Common myeloid progenitor, CD34-positive (primary cell): ENCODE measurements at regions not wholly inside any gene's neighbourhood (a gene's known extent, or its start where the extent isn't known, plus 50 kb on each side); places are given as distances from the start of the nearest gene placed in this dataset.

Experiments used
- CTCF ChIA-PET: fragments of 350-600 bp; sonication (Branson Sonifier 250); formaldehyde crosslinking; loops from one replicate; lab custom pipeline; 2021; ENCODE audit warnings: antibody characterized with exemption; lab: Charles Lee
- POLR2A ChIA-PET: fragments of 350-600 bp; sonication (Branson Sonifier 250); formaldehyde crosslinking; loops from one replicate; lab custom pipeline; 2021; ENCODE audit warnings: antibody characterized with exemption; lab: Charles Lee
- DNase-seq, 3 donors: peaks; one replicate each; pipeline versions ENCODE4 v3.0.0 to v3.0.0-alpha.2; 2013
- H3K27ac ChIP-seq, 2 experiments: 1 replicate in 1 of 2; 2 replicates in 1 of 2; pipeline ENCODE4 v1.7.0; 2013; ENCODE audit warnings: inconsistent platforms in 2 of 2, low read length in 2 of 2, mild to moderate bottlenecking in 2 of 2, low read depth in 1 of 2, moderate library complexity in 1 of 2; ENCODE audit not compliant: severe bottlenecking in 2 of 2, insufficient read depth in 1 of 2, poor library complexity in 1 of 2
- H3K27me3 ChIP-seq, 5 experiments: replicated peaks in 2 of 5; 1 replicate in 3 of 5; 2 replicates in 2 of 5; pipeline versions ENCODE4 v1.6.1 to v1.7.0; 2013; ENCODE audit warnings: low read length in 4 of 5, mild to moderate bottlenecking in 2 of 5, moderate library complexity in 2 of 5, inconsistent platforms in 1 of 5; ENCODE audit not compliant: insufficient read depth in 5 of 5, control insufficient read depth in 4 of 5
- H3K36me3 ChIP-seq, 4 experiments: 1 replicate in 2 of 4; 2 replicates in 2 of 4; pipeline versions ENCODE4 v1.6.1 to v1.7.0; 2013; ENCODE audit warnings: low read length in 3 of 4, control low read depth in 1 of 4, mild to moderate bottlenecking in 1 of 4; ENCODE audit not compliant: control insufficient read depth in 4 of 4, insufficient read depth in 4 of 4
- H3K4me1 ChIP-seq, 4 experiments: 1 replicate in 3 of 4; 2 replicates in 1 of 4; pipeline versions ENCODE4 v1.6.1 to v1.7.1; 2013; ENCODE audit warnings: low read length in 3 of 4, mild to moderate bottlenecking in 3 of 4, control low read depth in 1 of 4, inconsistent platforms in 1 of 4, moderate library complexity in 1 of 4; ENCODE audit not compliant: control insufficient read depth in 4 of 4, insufficient read depth in 4 of 4; ENCODE audit errors: control extremely low read depth in 1 of 4
- H3K4me3 ChIP-seq, 7 experiments: 1 replicate in 4 of 7; 2 replicates in 3 of 7; pipeline versions ENCODE4 v1.5.1 to v1.7.0; 2013; ENCODE audit warnings: mild to moderate bottlenecking in 7 of 7, low read length in 6 of 7, moderate library complexity in 6 of 7, inconsistent platforms in 2 of 7, low read depth in 2 of 7, control low read depth in 1 of 7; ENCODE audit not compliant: insufficient read depth in 4 of 7, control insufficient read depth in 1 of 7; ENCODE audit errors: extremely low read depth in 1 of 7
- H3K9me3 ChIP-seq, 5 experiments: 1 replicate in 4 of 5; 2 replicates in 1 of 5; pipeline versions ENCODE4 v1.6.1 to v1.7.1; 2013; ENCODE audit warnings: low read length in 4 of 5, mild to moderate bottlenecking in 2 of 5, inconsistent platforms in 1 of 5, low read depth in 1 of 5, moderate library complexity in 1 of 5; ENCODE audit not compliant: control insufficient read depth in 4 of 5, insufficient read depth in 2 of 5; ENCODE audit errors: control extremely low read depth in 1 of 5
- WGBS: methylation state at CpG from one replicate; pipeline ENCODE4 v1.1.5; 2013; ENCODE audit not compliant: insufficient coverage; 5-methylcytosine and 5-hydroxymethylcytosine counted together

GRCh38 chr14:53663709-53664108 is 292.9 kb downstream of the BMP4 start:
- peaks cover 0 to 3% (median 0%) of the 10 kb centered on the region in 4 experiments for H3K4me1 ChIP-seq
- no peak overlapping the region for H3K27ac ChIP-seq
- H3K9me3 ChIP-seq: peaks cover 0 to 7% (median 0%) of the 10 kb centered on the region in 5 experiments
- no peak for DNase-seq
- ChIA-PET CTCF (no interaction called here), POLR2A (no interaction called here)
- 80% methylated on average over 1 of the region's 3 CpGs for WGBS
- H3K27me3 ChIP-seq: peaks cover 0 to 7% (median 3%) of the 10 kb centered on the region in 5 experiments
- no peaks in the 10 kb centered on the region for H3K36me3 ChIP-seq
- no peak overlapping the region for H3K4me3 ChIP-seq

DNA sequence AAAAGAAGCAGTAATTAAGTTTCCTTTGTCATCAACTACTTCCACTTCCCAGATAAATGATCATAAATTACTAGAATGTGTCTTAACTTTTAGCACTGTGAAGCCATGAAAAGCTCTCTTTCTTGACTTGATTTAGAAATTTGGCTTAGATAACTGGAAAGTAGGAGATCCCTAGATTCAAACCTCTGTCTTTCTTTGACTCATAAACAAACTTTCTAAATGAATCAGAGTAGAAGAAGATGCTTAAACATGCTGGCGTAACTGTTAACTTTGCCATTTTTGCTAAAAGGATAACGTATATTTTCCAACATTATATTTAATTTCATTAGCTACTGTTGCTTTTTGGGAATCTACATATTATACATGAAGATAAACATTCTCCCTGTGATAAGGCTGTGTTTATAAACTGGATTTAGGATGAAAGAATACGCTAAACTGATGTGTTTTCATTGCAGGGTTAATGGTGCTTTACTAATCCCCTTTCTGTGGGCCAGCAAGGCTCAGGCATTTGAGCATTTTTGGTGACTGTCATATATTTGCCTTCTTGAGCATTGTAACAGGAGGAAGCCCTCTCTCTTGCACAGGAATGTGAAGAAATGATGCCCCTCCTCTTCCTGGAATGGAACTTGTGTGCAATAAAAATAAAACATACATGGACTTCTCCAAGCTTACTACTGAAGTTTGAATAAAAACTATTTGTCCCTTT is 301.4 kb downstream of the BMP4 start:
- H3K36me3 ChIP-seq: no peaks in the 10 kb centered on the region
- no peaks in the 10 kb centered on the region for H3K9me3 ChIP-seq
- H3K27me3 ChIP-seq: peaks cover 0 to 6% (median 0%) of the 10 kb centered on the region in 5 experiments
- POLR2A ChIA-PET: no interaction called here
- H3K4me3 ChIP-seq: no peak overlapping the region
- H3K4me1 ChIP-seq: no peaks in the 10 kb centered on the region
- WGBS: 100% methylated on average over 1 of the region's 3 CpGs
- no peak overlapping the region for H3K27ac ChIP-seq
- CTCF ChIA-PET: no interaction called here
- DNase-seq: no peak

- ChIA-PET CTCF (no interaction called here), POLR2A (no interaction called here)
- 85% methylated on average over 1 of the region's 1 CpG for WGBS
- Histone ChIP-seq H3K27me3 (peaks cover 0 to 2% (median 0%) of the 10 kb centered on the region in 5 experiments), H3K27ac (no peak overlapping the region), H3K9me3 (no peaks in the 10 kb centered on the region), H3K4me1 (no peaks in the 10 kb centered on the region), H3K36me3 (no peaks in the 10 kb centered on the region), H3K4me3 (no peak overlapping the region)
- DNase-seq: no peak
These were observed 304.6 kb downstream of the BMP4 start for GRCh38 chr14:53652068-53652467.

DNA sequence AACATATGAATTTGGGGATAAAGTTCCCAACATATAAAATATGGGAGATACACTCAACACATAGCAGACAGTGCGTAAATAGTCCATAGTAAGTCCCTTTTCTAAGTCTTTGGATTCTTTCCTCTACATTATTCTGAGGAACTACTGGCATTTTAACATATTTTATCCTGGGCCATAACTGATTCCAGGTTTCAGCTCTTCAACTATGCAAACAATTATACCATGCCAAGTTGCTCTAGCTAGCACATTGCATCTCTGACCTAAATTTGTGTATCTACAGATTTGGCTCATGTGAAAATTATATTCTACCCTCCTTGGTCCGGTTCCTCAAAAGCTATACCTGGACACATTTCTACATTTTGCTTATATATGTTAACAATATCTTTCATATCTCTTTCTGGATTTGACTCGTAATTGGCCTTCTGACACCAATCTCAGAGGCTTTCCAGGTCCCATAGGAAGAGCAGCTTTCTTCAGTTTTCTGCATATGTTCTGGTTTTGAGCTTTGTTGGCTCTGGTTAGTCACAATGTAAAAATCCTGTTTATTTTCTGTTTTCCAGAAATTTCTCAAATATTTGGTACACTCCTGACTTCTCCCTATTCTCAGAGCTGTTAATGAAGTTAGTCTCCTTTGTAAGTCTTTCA is 305.4 kb downstream of the BMP4 start:
- H3K4me3 ChIP-seq: no peak overlapping the region
- ChIA-PET POLR2A (no interaction called here), CTCF (no interaction called here)
- peaks cover 0 to 2% (median 0%) of the 10 kb centered on the region in 5 experiments for H3K27me3 ChIP-seq
- DNase-seq: no peak
- H3K4me1 ChIP-seq: no peaks in the 10 kb centered on the region
- no peaks in the 10 kb centered on the region for H3K9me3 ChIP-seq
- no peak overlapping the region for H3K27ac ChIP-seq
- WGBS: 100% methylated on average over 1 of the region's 3 CpGs
- no peaks in the 10 kb centered on the region for H3K36me3 ChIP-seq

GRCh38 chr14:53646925-53647324 is 309.7 kb downstream of the BMP4 start:
- no peaks in the 10 kb centered on the region for H3K4me1 ChIP-seq
- no peak for DNase-seq
- no peak overlapping the region for H3K27ac ChIP-seq
- H3K4me3 ChIP-seq: no peak overlapping the region
- ChIA-PET POLR2A (no interaction called here), CTCF (no interaction called here)
- H3K36me3 ChIP-seq: no peaks in the 10 kb centered on the region
- H3K9me3 ChIP-seq: peaks cover 0 to 4% (median 0%) of the 10 kb centered on the region in 5 experiments
- H3K27me3 ChIP-seq: peaks cover 0 to 2% (median 0%) of the 10 kb centered on the region in 5 experiments

GRCh38 chr14:53640695-53641094 is 315.9 kb downstream of the BMP4 start:
- POLR2A ChIA-PET: no interaction called here
- CTCF ChIA-PET: no interaction called here
- 83% methylated on average over 3 of the region's 4 CpGs for WGBS

GRCh38 chr14:53638966-53639365 is 317.7 kb downstream of the BMP4 start:
- DNase-seq: no peak
- WGBS: 100% methylated on average over 1 of the region's 1 CpG
- Histone ChIP-seq H3K4me1 (no peaks in the 10 kb centered on the region), H3K36me3 (no peaks in the 10 kb centered on the region), H3K27me3 (peaks cover 0 to 4% (median 0%) of the 10 kb centered on the region in 5 experiments), H3K4me3 (no peak overlapping the region), H3K27ac (no peak overlapping the region), H3K9me3 (peaks cover 0 to 3% (median 0%) of the 10 kb centered on the region in 5 experiments)
- POLR2A ChIA-PET: no interaction called here
- CTCF ChIA-PET: no interaction called here

More at GRCh38 chr14:53640695-53641094, 315.9 kb downstream of the BMP4 start:
- Histone ChIP-seq H3K9me3 (peaks cover 0 to 4% (median 0%) of the 10 kb centered on the region in 5 experiments), H3K4me1 (no peaks in the 10 kb centered on the region), H3K27ac (no peak overlapping the region), H3K36me3 (no peaks in the 10 kb centered on the region), H3K4me3 (no peak overlapping the region), H3K27me3 (no peaks in the 10 kb centered on the region)
- DNase-seq: no peak
